OCI-LY1 (cell line): ENCODE measurements at regions not wholly inside any gene's neighbourhood (a gene's known extent, or its start where the extent isn't known, plus 50 kb on each side); places are given as distances from the start of the nearest gene placed in this dataset.

Source experiments
- EZH2 ChIP-seq: fragments of 200-600 bp; sonication (generic), shearing (Covaris generic); IDR thresholded peaks from 2 replicates; pipeline ENCODE4 v1.8.0; 2017; ENCODE audit warnings: borderline replicate concordance, mixed run types, mild to moderate bottlenecking, antibody characterized with exemption, low read length, moderate library complexity, mixed read lengths
- TF ChIP-seq, protein P1 (sequence below): fragments of 200-600 bp; sonication (generic), shearing (Covaris generic); IDR thresholded peaks from 2 replicates; pipeline ENCODE4 v1.5.1; 2017; ENCODE audit warnings: mild to moderate bottlenecking, antibody characterized with exemption, low read length, moderate library complexity, mixed read lengths

DNA sequence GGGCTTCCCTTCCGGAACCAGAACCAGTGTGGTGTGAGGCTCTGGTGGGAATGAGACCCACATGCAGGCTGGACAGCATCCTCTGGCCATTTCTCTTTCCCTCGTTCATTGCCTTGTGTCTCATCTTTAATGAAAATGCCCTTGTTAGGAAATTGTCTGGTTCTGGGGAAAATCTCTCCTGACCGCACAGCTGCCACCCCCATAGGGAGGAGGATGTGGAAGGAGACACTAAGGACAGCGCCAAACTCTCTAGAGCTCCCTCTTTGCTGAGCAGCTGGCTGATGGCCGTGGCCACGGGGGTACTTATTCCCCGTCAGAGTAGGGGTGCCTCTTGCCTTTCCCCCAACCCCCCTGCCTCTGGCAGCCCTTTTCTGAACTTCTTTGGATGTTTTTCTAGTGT is 297.6 kb upstream of the C2CD4B start:
- TF ChIP-seq, protein P1, sequence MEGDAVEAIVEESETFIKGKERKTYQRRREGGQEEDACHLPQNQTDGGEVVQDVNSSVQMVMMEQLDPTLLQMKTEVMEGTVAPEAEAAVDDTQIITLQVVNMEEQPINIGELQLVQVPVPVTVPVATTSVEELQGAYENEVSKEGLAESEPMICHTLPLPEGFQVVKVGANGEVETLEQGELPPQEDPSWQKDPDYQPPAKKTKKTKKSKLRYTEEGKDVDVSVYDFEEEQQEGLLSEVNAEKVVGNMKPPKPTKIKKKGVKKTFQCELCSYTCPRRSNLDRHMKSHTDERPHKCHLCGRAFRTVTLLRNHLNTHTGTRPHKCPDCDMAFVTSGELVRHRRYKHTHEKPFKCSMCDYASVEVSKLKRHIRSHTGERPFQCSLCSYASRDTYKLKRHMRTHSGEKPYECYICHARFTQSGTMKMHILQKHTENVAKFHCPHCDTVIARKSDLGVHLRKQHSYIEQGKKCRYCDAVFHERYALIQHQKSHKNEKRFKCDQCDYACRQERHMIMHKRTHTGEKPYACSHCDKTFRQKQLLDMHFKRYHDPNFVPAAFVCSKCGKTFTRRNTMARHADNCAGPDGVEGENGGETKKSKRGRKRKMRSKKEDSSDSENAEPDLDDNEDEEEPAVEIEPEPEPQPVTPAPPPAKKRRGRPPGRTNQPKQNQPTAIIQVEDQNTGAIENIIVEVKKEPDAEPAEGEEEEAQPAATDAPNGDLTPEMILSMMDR: no peak
- no peak for TF ChIP-seq EZH2
